ENCODE measurements at regions not wholly inside any gene's neighbourhood (a gene's known extent, or its start where the extent isn't known, plus 50 kb on each side); places are given as distances from the start of the nearest gene placed in this dataset.
"Not testable (repeated sequence)": the region's sequence is repeated elsewhere in the genome, so short reads cannot be mapped to it uniquely, and the experiment has no call there.

GRCh38 chr18:37844209-37844970, 278.8 kb upstream of the CELF4 start:
- DNase-seq (ENCODE audit: low spot score) = no peak

DNA sequence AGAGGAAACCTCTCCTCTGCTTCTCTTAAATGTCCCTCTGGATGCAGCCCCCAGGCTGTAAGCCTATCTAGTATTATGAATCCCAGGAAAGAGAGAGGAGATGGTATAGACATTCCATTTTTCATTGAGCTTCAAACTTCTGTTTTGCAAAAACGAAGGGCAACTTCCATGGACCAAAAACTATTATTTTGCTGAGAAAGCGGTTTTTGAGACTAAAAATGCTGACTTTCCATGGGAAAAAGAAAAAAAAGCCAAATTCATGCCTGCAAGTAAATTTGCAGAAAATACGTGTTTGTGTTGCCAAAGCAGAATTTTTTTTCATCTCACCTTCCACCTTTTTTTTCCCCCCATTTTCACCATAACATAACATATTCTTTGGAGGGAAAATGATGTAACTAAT, 272.5 kb upstream of the CELF4 start:
- no peak for DNase-seq (ENCODE audit: low spot score)

DNA sequence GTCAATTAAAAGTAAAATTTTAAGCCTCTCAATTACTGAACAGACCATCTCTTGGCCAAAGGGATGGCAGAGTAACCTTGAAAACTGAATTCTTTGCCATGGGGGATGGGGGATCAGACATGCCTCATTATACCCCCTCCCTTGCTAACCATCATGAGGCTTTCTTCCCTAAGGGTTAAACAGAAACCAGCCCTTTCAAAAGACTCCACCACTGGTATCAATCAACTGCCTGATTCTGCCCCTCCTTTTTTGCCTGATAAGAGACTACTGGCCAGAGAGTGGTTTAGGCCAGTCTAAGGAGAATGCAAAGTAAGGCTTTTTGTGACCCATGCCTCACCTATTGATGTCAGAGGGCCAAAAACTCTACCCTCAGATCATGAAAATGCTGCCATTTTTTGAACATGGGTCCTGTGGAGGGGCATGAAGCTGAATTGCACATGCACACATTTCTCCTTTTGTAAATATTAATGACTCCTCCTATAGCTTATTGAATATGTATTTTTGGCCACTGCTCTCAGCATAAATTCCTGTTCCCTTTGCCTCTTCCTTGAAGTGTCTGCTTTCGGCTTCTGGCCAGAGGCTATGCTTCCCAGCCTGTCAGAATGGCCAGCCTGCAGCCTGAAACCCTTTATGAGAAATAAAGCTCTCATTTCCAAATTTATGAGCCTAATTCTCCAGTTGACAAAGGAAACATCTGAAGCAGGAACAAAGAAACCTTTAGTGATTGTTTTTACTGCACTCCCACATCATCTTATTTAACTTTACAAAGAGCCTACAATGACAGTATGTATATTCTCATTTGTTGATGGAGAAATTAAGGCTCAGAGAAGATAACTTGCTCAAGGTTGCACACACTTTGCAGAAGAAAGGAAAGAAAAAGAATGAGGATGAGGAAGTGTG, 270.7 kb upstream of the CELF4 start:
- no peak for DNase-seq (ENCODE audit: low spot score)

GRCh38 chr18:37832010-37832695, 266.6 kb upstream of the CELF4 start:
- not testable (repeated sequence) for DNase-seq (ENCODE audit: low spot score)

GRCh38 chr18:37812961-37813360, 247.4 kb upstream of the CELF4 start:
- DNase-seq (ENCODE audit: low spot score) = no peak

DNA sequence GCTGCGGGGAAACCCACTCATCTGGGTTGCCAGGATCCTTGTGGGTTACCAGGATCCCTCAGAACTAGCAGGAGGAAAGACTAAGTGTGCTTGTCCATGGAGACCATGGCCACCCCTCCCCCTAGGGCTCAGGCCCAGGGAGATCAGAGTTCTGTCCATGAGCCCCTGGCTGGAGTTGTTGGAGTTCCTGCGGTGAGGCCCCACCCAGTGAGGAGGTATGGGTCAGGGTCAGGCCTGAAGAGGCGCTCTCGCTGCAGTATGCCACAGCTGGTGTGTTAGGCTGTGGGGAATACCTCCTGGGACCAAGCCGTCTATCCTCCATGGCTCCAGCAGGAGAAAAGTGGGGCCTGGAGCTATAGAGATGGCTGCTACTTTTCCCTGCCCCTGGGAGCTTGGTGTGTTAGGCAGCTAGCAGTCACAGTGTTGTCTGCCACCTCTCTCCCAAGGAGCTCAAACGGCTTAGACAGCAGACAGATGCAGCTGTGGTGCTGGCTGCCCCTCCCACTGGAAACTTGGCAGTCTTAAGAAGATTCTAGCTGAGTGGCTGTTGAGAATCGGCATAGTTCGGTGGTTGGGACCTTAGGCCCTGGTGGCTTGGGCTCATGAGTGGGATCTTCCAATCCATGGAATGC, 240.3 kb upstream of the CELF4 start:
- DNase-seq (ENCODE audit: low spot score) = no peak

GRCh38 chr18:37796823-37797349, 231.3 kb upstream of the CELF4 start:
- no peak for DNase-seq (ENCODE audit: low spot score)

- DNase-seq (ENCODE audit: low spot score) = no peak
These were observed 221.9 kb upstream of the CELF4 start for GRCh38 chr18:37787452-37787851.

DNA sequence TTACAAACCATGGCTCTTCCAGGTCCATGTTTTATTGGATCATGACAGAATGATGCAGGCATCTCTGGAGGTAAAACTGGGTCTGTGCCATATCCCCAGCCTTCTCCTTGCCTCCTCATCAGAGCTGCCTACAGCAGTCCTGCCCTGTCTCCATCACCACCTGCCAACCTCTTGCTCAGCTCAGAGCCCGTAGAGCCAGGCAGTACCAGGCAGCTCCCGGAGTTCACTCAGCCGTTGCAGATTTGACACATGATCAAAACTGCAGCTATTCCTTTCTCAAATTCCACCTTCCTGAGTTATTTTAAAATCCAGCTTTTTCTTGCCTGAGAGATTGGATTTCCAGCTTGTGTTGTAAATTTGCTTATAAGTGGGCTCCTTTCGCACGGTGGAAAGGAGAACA, 218.2 kb upstream of the CELF4 start:
- no peak for DNase-seq (ENCODE audit: low spot score)

DNA sequence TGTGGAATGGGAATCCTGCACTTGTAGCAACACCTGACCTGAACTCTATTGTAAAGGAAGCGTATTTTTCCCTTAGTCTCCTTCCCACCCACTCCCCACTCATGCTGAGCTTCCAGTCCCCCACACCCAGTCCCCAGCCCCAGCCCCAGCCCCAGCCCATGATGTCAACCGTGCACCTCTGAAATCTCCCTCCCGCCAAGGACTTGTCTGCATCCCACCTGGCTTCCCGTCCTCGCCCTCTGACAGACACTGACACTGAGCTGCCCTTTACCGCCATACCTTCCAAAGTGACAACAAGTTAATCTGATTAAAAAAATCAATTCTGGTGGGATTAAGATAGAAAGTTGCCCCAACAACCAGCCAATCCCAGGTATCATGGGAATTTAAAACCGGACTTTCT, 213.6 kb upstream of the CELF4 start:
- DNase-seq (ENCODE audit: low spot score) = no peak

GRCh38 chr18:37778417-37779165, 213.0 kb upstream of the CELF4 start:
- peak; percentile 77 for DNase-seq (ENCODE audit: low spot score)

DNA sequence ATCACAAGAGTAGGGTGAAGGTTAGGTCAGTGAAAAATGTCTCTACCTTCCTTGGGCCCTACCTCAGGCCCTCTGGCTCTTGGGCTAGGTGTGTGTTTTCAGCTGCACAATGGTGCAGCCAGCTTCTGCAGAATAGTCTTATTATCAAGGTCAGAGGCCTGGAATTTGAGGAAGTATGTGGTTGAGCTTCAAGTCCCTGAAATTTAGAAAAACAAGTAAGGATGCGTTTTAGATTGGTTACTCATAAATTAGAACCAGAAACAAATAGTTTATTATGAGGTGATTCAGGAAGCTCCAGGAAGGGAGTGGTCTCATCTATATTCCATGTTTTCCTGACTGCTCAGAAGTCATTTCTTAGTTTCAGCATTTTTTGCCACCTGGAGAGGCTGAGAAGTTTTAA, 204.2 kb upstream of the CELF4 start:
- DNase-seq (ENCODE audit: low spot score) = no peak

- no peak for DNase-seq (ENCODE audit: low spot score)
These were observed 199.1 kb upstream of the CELF4 start for GRCh38 chr18:37764541-37765288.

DNA sequence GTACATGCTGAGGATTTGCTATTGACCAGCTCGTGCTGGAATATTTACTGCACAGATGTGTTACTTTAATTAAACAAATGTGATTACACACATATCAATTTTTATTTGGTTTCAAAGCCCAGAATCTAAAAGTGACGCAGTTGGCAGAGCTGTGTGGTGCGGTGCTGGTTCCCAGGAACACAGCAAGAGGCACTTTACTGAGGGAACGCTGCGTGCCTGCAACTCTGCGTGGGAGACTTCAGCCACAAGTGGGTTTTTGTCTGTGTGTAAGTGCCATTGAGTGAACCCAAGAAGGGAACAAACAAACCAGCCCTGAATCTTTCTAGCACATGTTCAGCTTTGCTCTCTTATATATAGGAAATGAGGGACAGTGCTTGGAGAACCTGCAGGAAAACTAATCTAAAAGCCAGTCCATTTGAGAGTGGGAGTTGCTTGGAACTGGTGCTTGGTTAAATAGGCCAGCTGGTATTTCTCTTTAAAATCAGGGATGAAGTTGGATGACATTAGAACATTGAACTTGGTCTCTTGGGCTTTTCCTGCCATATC, 196.6 kb upstream of the CELF4 start:
- no peak for DNase-seq (ENCODE audit: low spot score)

DNA sequence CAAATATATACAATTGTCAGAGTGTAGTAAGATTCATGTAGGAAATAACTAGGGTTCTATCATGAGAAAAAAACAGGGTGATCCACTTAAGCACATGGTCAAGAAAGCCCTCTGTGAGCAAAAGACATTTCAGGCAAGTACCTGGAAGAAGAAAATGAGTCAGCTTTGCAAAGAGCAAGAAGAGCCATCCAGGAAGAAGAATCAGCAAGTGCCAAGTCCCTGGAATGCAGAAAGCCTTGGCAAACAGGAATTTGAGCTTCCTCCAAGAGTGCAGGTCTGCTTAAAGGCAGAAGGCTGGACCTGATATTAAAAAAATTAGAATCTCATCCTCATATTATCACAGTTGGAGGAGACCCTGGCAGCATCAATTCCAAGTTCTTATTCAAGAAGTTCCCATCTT, 188.5 kb upstream of the CELF4 start:
- no peak for DNase-seq (ENCODE audit: low spot score)

- DNase-seq (ENCODE audit: low spot score) = no peak
These were observed 176.8 kb upstream of the CELF4 start for GRCh38 chr18:37742436-37742835.

GRCh38 chr18:37741032-37741623, 175.5 kb upstream of the CELF4 start:
- DNase-seq (ENCODE audit: low spot score) = no peak

- DNase-seq (ENCODE audit: low spot score) = no peak
These were observed 168.8 kb upstream of the CELF4 start for GRCh38 chr18:37734406-37734805.

DNA sequence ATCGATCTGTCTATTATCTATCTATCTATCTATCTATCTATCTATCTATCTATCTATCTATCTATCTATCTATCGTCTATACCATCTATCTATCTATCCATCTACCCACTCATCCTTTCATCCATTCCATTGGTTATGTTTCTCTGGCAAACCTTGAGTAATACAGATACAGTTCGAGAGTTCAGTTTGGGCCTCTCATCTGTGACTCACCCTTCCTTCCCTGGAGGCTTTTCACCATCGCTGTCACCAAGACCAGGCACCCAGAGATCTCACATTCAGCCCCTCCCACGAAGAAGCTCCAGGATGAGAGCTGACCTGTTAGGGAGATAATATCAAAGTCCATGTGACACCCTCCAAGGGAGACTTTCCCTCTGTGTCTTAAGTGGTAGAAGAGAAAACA, 164.1 kb upstream of the CELF4 start:
- DNase-seq (ENCODE audit: low spot score) = no peak

DNA sequence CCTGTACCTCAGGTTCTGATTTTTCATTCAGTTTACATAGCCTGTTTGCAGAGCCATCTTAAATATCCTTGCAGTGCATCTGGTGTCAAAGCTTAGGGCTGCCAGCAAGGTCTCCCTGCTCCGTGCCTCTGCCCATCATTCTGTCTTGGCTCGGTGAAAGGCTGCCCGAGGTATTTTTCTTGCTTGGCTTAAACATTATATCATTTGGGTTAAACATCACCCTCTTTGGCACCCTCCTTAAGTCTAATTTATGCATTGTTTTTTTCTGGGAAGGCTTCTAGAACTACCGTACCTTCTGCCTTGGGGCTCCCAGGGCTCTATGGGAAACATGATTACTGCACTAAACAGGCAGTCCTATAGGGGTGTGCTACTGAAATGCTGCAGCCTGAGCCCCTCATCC, 158.6 kb upstream of the CELF4 start:
- no peak for DNase-seq (ENCODE audit: low spot score)
